Astrocyte (in vitro differentiated cells and primary cell): ENCODE measurements at regions not wholly inside any gene's neighbourhood (a gene's known extent, or its start where the extent isn't known, plus 50 kb on each side); places are given as distances from the start of the nearest gene placed in this dataset.

Source experiments
- DNase-seq: peaks from one replicate; pipeline ENCODE4 v3.0.0-alpha.2; 2010; ENCODE audit warnings: low read depth
- FAIRE-seq: peaks from 2 replicates; lab custom pipeline; 2011; peaks lifted over from hg19 to GRCh38; lab: Jason Lieb, UNC
- H2AFZ ChIP-seq: 2 replicates; pipeline ENCODE4 v1.6.0; 2012; ENCODE audit warnings: low read depth, low read length, inconsistent platforms
- H3K27ac ChIP-seq: 2 replicates; pipeline ENCODE4 v1.5.1; 2011; ENCODE audit warnings: low read depth, low read length, inconsistent platforms
- H3K27me3 ChIP-seq: 2 replicates; pipeline ENCODE4 v1.6.0; 2011; ENCODE audit warnings: low read length, inconsistent platforms; ENCODE audit not compliant: insufficient read depth
- H3K36me3 ChIP-seq: 2 replicates; pipeline ENCODE4 v1.5.1; 2011; ENCODE audit warnings: low read length, inconsistent platforms; ENCODE audit not compliant: insufficient read depth
- H3K4me1 ChIP-seq: 2 replicates; pipeline ENCODE4 v1.5.1; 2011; ENCODE audit warnings: low read length, inconsistent platforms; ENCODE audit not compliant: insufficient read depth
- H3K4me2 ChIP-seq: 2 replicates; pipeline ENCODE4 v1.6.0; 2012; ENCODE audit warnings: low read length, inconsistent platforms
- H3K4me3 ChIP-seq: 2 replicates; pipeline ENCODE4 v1.5.1; 2011; ENCODE audit warnings: low read depth, mild to moderate bottlenecking, low read length, inconsistent platforms; ENCODE audit not compliant: insufficient read depth
- H3K79me2 ChIP-seq: 2 replicates; pipeline ENCODE4 v1.6.0; 2012; ENCODE audit warnings: mild to moderate bottlenecking, low read length, inconsistent platforms; ENCODE audit not compliant: insufficient read depth
- H3K9ac ChIP-seq: 2 replicates; pipeline ENCODE4 v1.6.0; 2012; ENCODE audit warnings: mild to moderate bottlenecking, low read length, inconsistent platforms
- H3K9me3 ChIP-seq: 2 replicates; pipeline ENCODE4 v1.5.1; 2012; ENCODE audit warnings: low read depth, mild to moderate bottlenecking, low read length, inconsistent platforms; ENCODE audit not compliant: insufficient read depth
- H4K20me1 ChIP-seq: 2 replicates; pipeline ENCODE4 v1.6.0; 2012; ENCODE audit warnings: low read length, inconsistent platforms; ENCODE audit not compliant: insufficient read depth
- H3K27ac Mint-ChIP-seq: one replicate; pipeline ENCODE4 v1.8.0; 2021; ENCODE audit warnings: mild to moderate bottlenecking, mixed read lengths; ENCODE audit not compliant: unreplicated experiment
- H3K27me3 Mint-ChIP-seq: one replicate; pipeline ENCODE4 v1.8.0; 2021; ENCODE audit warnings: low read depth, mixed read lengths; ENCODE audit not compliant: unreplicated experiment
- H3K36me3 Mint-ChIP-seq: one replicate; pipeline ENCODE4 v1.8.0; 2021; ENCODE audit warnings: low read depth, mixed read lengths; ENCODE audit not compliant: unreplicated experiment
- H3K4me1 Mint-ChIP-seq: one replicate; pipeline ENCODE4 v1.8.0; 2021; ENCODE audit warnings: low read depth, mixed read lengths; ENCODE audit not compliant: unreplicated experiment
- H3K4me3 Mint-ChIP-seq: one replicate; pipeline ENCODE4 v1.8.0; 2021; ENCODE audit warnings: mild to moderate bottlenecking, moderate library complexity, mixed read lengths; ENCODE audit not compliant: unreplicated experiment
- H3K9me3 Mint-ChIP-seq: one replicate; pipeline ENCODE4 v1.8.0; 2021; ENCODE audit warnings: mild to moderate bottlenecking, mixed read lengths; ENCODE audit not compliant: unreplicated experiment
- EZH2 ChIP-seq: IDR thresholded peaks from 2 replicates; pipeline ENCODE4 v1.6.1; 2012; ENCODE audit warnings: mild to moderate bottlenecking, low read length, inconsistent platforms; ENCODE audit not compliant: insufficient read depth
- TF ChIP-seq, protein P1 (sequence below): IDR thresholded peaks from 2 replicates; pipeline ENCODE4 v1.5.1; 2011; ENCODE audit warnings: low read depth, mild to moderate bottlenecking, inconsistent platforms, low read length, moderate library complexity; ENCODE audit not compliant: insufficient read depth

DNA sequence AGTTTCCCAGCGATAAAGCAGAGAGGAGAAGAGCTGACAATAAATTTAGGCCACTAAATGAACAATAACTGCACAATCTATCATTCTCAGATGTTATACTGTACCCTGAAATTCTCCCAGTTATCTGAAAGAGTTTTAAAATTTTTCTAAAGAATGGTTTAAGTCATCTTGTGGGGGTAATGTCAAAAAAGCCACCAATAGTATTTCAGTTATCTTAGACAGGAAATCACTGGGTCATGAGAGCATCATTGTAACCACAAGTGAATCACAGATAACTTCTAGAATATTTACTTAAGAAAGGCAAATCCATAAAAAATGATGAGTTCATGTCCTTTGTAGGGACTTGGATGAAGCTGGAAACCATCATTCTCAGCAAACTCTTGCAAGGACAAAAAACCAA, 147.1 kb downstream of the DNAJB9 start:
- H3K27me3 Mint-ChIP-seq: peaks cover 2% of the 10 kb centered on the region
- DNase-seq (peak; percentile 71), FAIRE-seq (no peak)
- Histone ChIP-seq H3K36me3 (no peaks in the 10 kb centered on the region), H2AFZ (no peak overlapping the region), H3K27ac (no peak overlapping the region), H3K27me3 (no peaks in the 10 kb centered on the region), H3K9ac (no peak overlapping the region), H3K79me2 (no peaks in the 10 kb centered on the region), H3K4me1 (peaks cover 7% of the 10 kb centered on the region), H3K4me3 (no peak overlapping the region), H3K9me3 (no peaks in the 10 kb centered on the region), H4K20me1 (no peaks in the 10 kb centered on the region), H3K4me2 (peak overlapping the region; percentile 57)
- H3K27ac Mint-ChIP-seq: peak overlapping the region; percentile 36
- no peaks in the 10 kb centered on the region for H3K36me3 Mint-ChIP-seq
- no peaks in the 10 kb centered on the region for H3K9me3 Mint-ChIP-seq
- TF ChIP-seq EZH2: no peak
- TF ChIP-seq, protein P1, sequence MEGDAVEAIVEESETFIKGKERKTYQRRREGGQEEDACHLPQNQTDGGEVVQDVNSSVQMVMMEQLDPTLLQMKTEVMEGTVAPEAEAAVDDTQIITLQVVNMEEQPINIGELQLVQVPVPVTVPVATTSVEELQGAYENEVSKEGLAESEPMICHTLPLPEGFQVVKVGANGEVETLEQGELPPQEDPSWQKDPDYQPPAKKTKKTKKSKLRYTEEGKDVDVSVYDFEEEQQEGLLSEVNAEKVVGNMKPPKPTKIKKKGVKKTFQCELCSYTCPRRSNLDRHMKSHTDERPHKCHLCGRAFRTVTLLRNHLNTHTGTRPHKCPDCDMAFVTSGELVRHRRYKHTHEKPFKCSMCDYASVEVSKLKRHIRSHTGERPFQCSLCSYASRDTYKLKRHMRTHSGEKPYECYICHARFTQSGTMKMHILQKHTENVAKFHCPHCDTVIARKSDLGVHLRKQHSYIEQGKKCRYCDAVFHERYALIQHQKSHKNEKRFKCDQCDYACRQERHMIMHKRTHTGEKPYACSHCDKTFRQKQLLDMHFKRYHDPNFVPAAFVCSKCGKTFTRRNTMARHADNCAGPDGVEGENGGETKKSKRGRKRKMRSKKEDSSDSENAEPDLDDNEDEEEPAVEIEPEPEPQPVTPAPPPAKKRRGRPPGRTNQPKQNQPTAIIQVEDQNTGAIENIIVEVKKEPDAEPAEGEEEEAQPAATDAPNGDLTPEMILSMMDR: no peak
- peaks cover 9% of the 10 kb centered on the region for H3K4me1 Mint-ChIP-seq
- H3K4me3 Mint-ChIP-seq: no peak overlapping the region

DNA sequence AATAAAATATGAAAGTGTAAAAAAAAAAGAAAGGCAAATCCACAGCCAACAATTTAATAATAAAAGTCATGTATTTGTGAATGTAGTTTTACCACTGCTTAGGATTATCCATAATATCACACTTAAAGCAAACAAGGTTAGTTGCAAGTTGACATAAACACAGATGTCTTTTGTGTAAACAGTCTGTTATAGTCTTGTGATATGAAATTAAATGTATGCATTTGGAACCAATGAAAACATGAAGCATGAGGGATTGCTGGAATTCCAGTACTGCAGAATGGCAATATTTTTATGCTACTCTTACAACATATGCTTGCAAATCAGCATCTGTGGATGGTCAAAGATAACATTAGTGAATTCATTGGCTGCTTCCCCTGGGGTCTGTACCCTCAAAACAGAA, 148.1 kb downstream of the DNAJB9 start:
- Histone ChIP-seq H3K4me2 (no peak overlapping the region), H3K4me3 (no peak overlapping the region), H3K36me3 (no peaks in the 10 kb centered on the region), H3K4me1 (peaks cover 7% of the 10 kb centered on the region), H3K27me3 (no peaks in the 10 kb centered on the region), H4K20me1 (no peaks in the 10 kb centered on the region), H3K79me2 (no peaks in the 10 kb centered on the region), H3K9ac (no peak overlapping the region), H2AFZ (no peak overlapping the region), H3K27ac (no peak overlapping the region), H3K9me3 (no peaks in the 10 kb centered on the region)
- Mint-ChIP-seq H3K27me3 (peaks cover 2% of the 10 kb centered on the region), H3K9me3 (no peaks in the 10 kb centered on the region), H3K4me3 (no peak overlapping the region), H3K27ac (no peak overlapping the region), H3K36me3 (no peaks in the 10 kb centered on the region), H3K4me1 (peaks cover 9% of the 10 kb centered on the region)
- DNase-seq (no peak), FAIRE-seq (no peak)
- no peak for TF ChIP-seq EZH2
- TF ChIP-seq, protein P1: no peak

DNA sequence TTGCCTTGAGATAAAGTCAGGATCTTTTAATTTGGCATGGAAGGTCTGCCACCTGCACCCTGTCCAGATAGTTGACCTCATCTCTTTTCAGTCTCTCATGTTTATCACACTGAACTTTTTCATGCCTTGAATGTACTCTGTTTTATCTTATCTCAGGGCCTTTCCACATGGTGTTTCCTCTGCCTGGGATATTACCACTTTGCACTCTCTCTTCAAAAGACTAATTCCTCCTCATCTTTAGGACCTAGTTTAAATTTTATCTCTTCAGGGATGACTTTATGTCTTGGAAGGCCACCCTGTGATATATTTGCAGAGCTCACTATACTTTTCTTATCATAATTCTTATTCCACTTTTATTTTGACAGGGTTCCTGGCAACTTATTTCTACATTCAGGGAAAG, 150.0 kb downstream of the DNAJB9 start:
- DNase-seq (no peak), FAIRE-seq (no peak)
- Mint-ChIP-seq H3K27me3 (peaks cover 2% of the 10 kb centered on the region), H3K4me3 (no peak overlapping the region), H3K9me3 (no peaks in the 10 kb centered on the region), H3K36me3 (no peaks in the 10 kb centered on the region), H3K27ac (no peak overlapping the region), H3K4me1 (peaks cover 12% of the 10 kb centered on the region)
- TF ChIP-seq, protein P1: no peak
- no peak for TF ChIP-seq EZH2
- H3K27me3 ChIP-seq: no peaks in the 10 kb centered on the region
- H3K79me2 ChIP-seq: no peaks in the 10 kb centered on the region
- H2AFZ ChIP-seq: no peak overlapping the region
- no peak overlapping the region for H3K4me2 ChIP-seq
- H3K4me1 ChIP-seq: peaks cover 7% of the 10 kb centered on the region
- H4K20me1 ChIP-seq: no peaks in the 10 kb centered on the region
- H3K4me3 ChIP-seq: no peak overlapping the region
- no peaks in the 10 kb centered on the region for H3K9me3 ChIP-seq
- H3K36me3 ChIP-seq: no peaks in the 10 kb centered on the region
- no peak overlapping the region for H3K27ac ChIP-seq
- no peak overlapping the region for H3K9ac ChIP-seq
